ENCODE measurements at regions not wholly inside any gene's neighbourhood (a gene's known extent, or its start where the extent isn't known, plus 50 kb on each side); places are given as distances from the start of the nearest gene placed in this dataset.

DNA sequence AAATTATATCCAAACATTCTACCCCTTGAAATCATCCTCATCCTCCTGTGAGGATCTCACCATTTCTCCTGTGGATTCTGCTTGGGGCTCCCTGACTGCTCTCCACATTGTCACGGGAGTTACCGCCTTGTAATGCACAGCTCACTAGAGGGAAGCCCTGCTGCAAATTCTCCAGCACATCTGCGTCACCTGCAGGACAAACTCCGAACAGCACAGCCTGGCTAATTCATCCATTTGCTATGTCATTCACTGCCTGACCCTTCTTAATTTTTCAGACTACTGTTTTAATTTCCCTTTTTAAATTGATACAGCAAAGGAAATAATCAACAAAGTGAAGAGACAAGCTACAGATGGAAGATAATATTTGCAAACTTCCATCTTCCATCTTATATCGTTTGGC is 627.4 kb downstream of the FBXO15 start:
- TF ChIP-seq, protein P1, sequence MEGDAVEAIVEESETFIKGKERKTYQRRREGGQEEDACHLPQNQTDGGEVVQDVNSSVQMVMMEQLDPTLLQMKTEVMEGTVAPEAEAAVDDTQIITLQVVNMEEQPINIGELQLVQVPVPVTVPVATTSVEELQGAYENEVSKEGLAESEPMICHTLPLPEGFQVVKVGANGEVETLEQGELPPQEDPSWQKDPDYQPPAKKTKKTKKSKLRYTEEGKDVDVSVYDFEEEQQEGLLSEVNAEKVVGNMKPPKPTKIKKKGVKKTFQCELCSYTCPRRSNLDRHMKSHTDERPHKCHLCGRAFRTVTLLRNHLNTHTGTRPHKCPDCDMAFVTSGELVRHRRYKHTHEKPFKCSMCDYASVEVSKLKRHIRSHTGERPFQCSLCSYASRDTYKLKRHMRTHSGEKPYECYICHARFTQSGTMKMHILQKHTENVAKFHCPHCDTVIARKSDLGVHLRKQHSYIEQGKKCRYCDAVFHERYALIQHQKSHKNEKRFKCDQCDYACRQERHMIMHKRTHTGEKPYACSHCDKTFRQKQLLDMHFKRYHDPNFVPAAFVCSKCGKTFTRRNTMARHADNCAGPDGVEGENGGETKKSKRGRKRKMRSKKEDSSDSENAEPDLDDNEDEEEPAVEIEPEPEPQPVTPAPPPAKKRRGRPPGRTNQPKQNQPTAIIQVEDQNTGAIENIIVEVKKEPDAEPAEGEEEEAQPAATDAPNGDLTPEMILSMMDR (IDR thresholded peaks at IDR 0.05; ENCODE audit: low read depth, low read length) = no peak
- TF ChIP-seq EZH2phosphoT487 (IDR thresholded peaks at IDR 0.05; ENCODE audit: low read depth) = no peak

Measured in OCI-LY3 (cell line).